Activated T-helper 1 cell treated with anti-CD3 and anti-CD28 coated beads, Interleukin-12 subunit alpha, Interleukin-12 subunit beta, Interleukin-2, Interleukin-4 antibody, amounts not matched to agents 30 ng/mL and 10 ng/mL and 1 ng/mL, durations not matched to agents 14 hours and 24 hours and 36 hours (primary cell): ENCODE measurements at regions not wholly inside any gene's neighbourhood (a gene's known extent, or its start where the extent isn't known, plus 50 kb on each side); places are given as distances from the start of the nearest gene placed in this dataset.
"Not testable (repeated sequence)": the region's sequence is repeated elsewhere in the genome, so short reads cannot be mapped to it uniquely, and the experiment has no call there.

Source experiments
- DNase-seq: peaks from one replicate; pipeline ENCODE4 v3.0.0; 2021; ENCODE audit warnings: low spot score
- H3K27ac Mint-ChIP-seq: one replicate; pipeline ENCODE4 v1.8.0; 2021; ENCODE audit warnings: mild to moderate bottlenecking, mixed read lengths
- H3K27me3 Mint-ChIP-seq: one replicate; pipeline ENCODE4 v1.8.0; 2022; ENCODE audit warnings: mild to moderate bottlenecking, moderate library complexity, mixed read lengths; ENCODE audit not compliant: insufficient read depth
- H3K36me3 Mint-ChIP-seq: one replicate; pipeline ENCODE4 v1.8.0; 2021; ENCODE audit warnings: low read depth, mixed read lengths
- H3K4me1 Mint-ChIP-seq: one replicate; pipeline ENCODE4 v1.8.0; 2021; ENCODE audit warnings: low read depth, mixed read lengths
- H3K4me3 Mint-ChIP-seq: one replicate; pipeline ENCODE4 v1.8.0; 2021; ENCODE audit warnings: mild to moderate bottlenecking, moderate library complexity, mixed read lengths
- H3K9me3 Mint-ChIP-seq: one replicate; pipeline ENCODE4 v1.8.0; 2021; ENCODE audit warnings: mixed read lengths
- intact Hi-C: fragments of 100-400 bp; cut with micrococcal nuclease; formaldehyde crosslinking; loops from one replicate; pipeline ENCODE4 v1.15.1; 2024

GRCh38 chr13:105672881-105673280 is 862.6 kb downstream of the EFNB2 start:
- H3K27ac Mint-ChIP-seq, result no peak overlapping the region
- H3K27me3 Mint-ChIP-seq, result no peaks in the 10 kb centered on the region
- no peak overlapping the region for H3K4me3 Mint-ChIP-seq
- DNase-seq, result no peak
- no peaks in the 10 kb centered on the region for H3K9me3 Mint-ChIP-seq
- intact Hi-C loops, result no loop called here
- H3K36me3 Mint-ChIP-seq, result no peaks in the 10 kb centered on the region
- no peaks in the 10 kb centered on the region for H3K4me1 Mint-ChIP-seq

- H3K4me3 Mint-ChIP-seq, intact Hi-C loops, H3K27ac Mint-ChIP-seq, H3K4me1 Mint-ChIP-seq, H3K27me3 Mint-ChIP-seq, H3K9me3 Mint-ChIP-seq, H3K36me3 Mint-ChIP-seq, DNase-seq: not testable (repeated sequence)
These were observed 864.3 kb downstream of the EFNB2 start for GRCh38 chr13:105671131-105671530.

- no peaks in the 10 kb centered on the region for H3K27me3 Mint-ChIP-seq
- no peaks in the 10 kb centered on the region for H3K36me3 Mint-ChIP-seq
- no peaks in the 10 kb centered on the region for H3K4me1 Mint-ChIP-seq
- H3K9me3 Mint-ChIP-seq, result no peaks in the 10 kb centered on the region
- DNase-seq, result no peak
- H3K27ac Mint-ChIP-seq, result no peak overlapping the region
- H3K4me3 Mint-ChIP-seq, result no peak overlapping the region
- intact Hi-C loops, result no loop called here
These were observed 865.1 kb downstream of the EFNB2 start for GRCh38 chr13:105670179-105670990.

- intact Hi-C loops, result no loop called here
- Mint-ChIP-seq H3K27me3 (no peaks in the 10 kb centered on the region), H3K27ac (no peak overlapping the region), H3K36me3 (no peaks in the 10 kb centered on the region), H3K4me1 (no peaks in the 10 kb centered on the region), H3K4me3 (no peak overlapping the region), H3K9me3 (no peaks in the 10 kb centered on the region)
- no peak for DNase-seq
These were observed 870.2 kb downstream of the EFNB2 start for GRCh38 chr13:105665284-105665683.

GRCh38 chr13:105663182-105663581 is 872.3 kb downstream of the EFNB2 start:
- Mint-ChIP-seq H3K4me1 (no peaks in the 10 kb centered on the region), H3K4me3 (no peak overlapping the region), H3K9me3 (no peaks in the 10 kb centered on the region), H3K27ac (no peak overlapping the region), H3K27me3 (no peaks in the 10 kb centered on the region), H3K36me3 (no peaks in the 10 kb centered on the region)
- intact Hi-C loops, result no loop called here
- DNase-seq, result no peak

GRCh38 chr13:105660561-105660960 is 874.9 kb downstream of the EFNB2 start:
- DNase-seq, result no peak
- Mint-ChIP-seq H3K9me3 (no peaks in the 10 kb centered on the region), H3K4me1 (no peaks in the 10 kb centered on the region), H3K4me3 (no peak overlapping the region), H3K27me3 (no peaks in the 10 kb centered on the region), H3K27ac (no peak overlapping the region), H3K36me3 (no peaks in the 10 kb centered on the region)
- intact Hi-C loops, result no loop called here

- no peaks in the 10 kb centered on the region for H3K36me3 Mint-ChIP-seq
- H3K27me3 Mint-ChIP-seq, result no peaks in the 10 kb centered on the region
- no peak overlapping the region for H3K4me3 Mint-ChIP-seq
- no peak for DNase-seq
- no peak overlapping the region for H3K27ac Mint-ChIP-seq
- intact Hi-C loops, result no loop called here
- no peaks in the 10 kb centered on the region for H3K4me1 Mint-ChIP-seq
- no peaks in the 10 kb centered on the region for H3K9me3 Mint-ChIP-seq
These were observed 877.0 kb downstream of the EFNB2 start for GRCh38 chr13:105658431-105658830.

GRCh38 chr13:105655046-105655445 is 880.4 kb downstream of the EFNB2 start:
- Mint-ChIP-seq H3K27me3 (no peaks in the 10 kb centered on the region), H3K9me3 (peaks cover under 1% of the 10 kb centered on the region), H3K27ac (no peak overlapping the region), H3K36me3 (no peaks in the 10 kb centered on the region), H3K4me3 (no peak overlapping the region), H3K4me1 (no peaks in the 10 kb centered on the region)
- intact Hi-C loops, result no loop called here
- DNase-seq, result no peak

- no peak overlapping the region for H3K27ac Mint-ChIP-seq
- DNase-seq, result no peak
- H3K9me3 Mint-ChIP-seq, result peaks cover 6% of the 10 kb centered on the region
- intact Hi-C loops, result no loop called here
- H3K4me1 Mint-ChIP-seq, result no peaks in the 10 kb centered on the region
- no peaks in the 10 kb centered on the region for H3K27me3 Mint-ChIP-seq
- no peak overlapping the region for H3K4me3 Mint-ChIP-seq
- no peaks in the 10 kb centered on the region for H3K36me3 Mint-ChIP-seq
These were observed 891.5 kb downstream of the EFNB2 start for GRCh38 chr13:105643966-105644365.

GRCh38 chr13:105642511-105642958 is 892.9 kb downstream of the EFNB2 start:
- no peak overlapping the region for H3K4me3 Mint-ChIP-seq
- no peak overlapping the region for H3K27ac Mint-ChIP-seq
- no peaks in the 10 kb centered on the region for H3K9me3 Mint-ChIP-seq
- intact Hi-C loops, result no loop called here
- no peaks in the 10 kb centered on the region for H3K27me3 Mint-ChIP-seq
- no peak for DNase-seq
- H3K4me1 Mint-ChIP-seq, result no peaks in the 10 kb centered on the region
- no peaks in the 10 kb centered on the region for H3K36me3 Mint-ChIP-seq

- intact Hi-C loops, result no loop called here
- Mint-ChIP-seq H3K4me3 (no peak overlapping the region), H3K27me3 (no peaks in the 10 kb centered on the region), H3K27ac (no peak overlapping the region), H3K36me3 (no peaks in the 10 kb centered on the region), H3K9me3 (no peaks in the 10 kb centered on the region), H3K4me1 (no peaks in the 10 kb centered on the region)
- DNase-seq, result no peak
These were observed 894.3 kb downstream of the EFNB2 start for GRCh38 chr13:105641121-105641520.

GRCh38 chr13:105638426-105638825 is 897.0 kb downstream of the EFNB2 start:
- H3K27ac Mint-ChIP-seq, result no peak overlapping the region
- H3K27me3 Mint-ChIP-seq, result no peaks in the 10 kb centered on the region
- no peak overlapping the region for H3K4me3 Mint-ChIP-seq
- H3K9me3 Mint-ChIP-seq, result no peaks in the 10 kb centered on the region
- intact Hi-C loops, result no loop called here
- no peaks in the 10 kb centered on the region for H3K4me1 Mint-ChIP-seq
- no peaks in the 10 kb centered on the region for H3K36me3 Mint-ChIP-seq
- no peak for DNase-seq

GRCh38 chr13:105634059-105634458 is 901.4 kb downstream of the EFNB2 start:
- no peak overlapping the region for H3K4me3 Mint-ChIP-seq
- H3K36me3 Mint-ChIP-seq, result no peaks in the 10 kb centered on the region
- intact Hi-C loops, result no loop called here

GRCh38 chr13:105630431-105630830 is 905.0 kb downstream of the EFNB2 start:
- Mint-ChIP-seq H3K4me1 (no peaks in the 10 kb centered on the region), H3K4me3 (no peak overlapping the region), H3K27ac (no peak overlapping the region), H3K36me3 (no peaks in the 10 kb centered on the region), H3K9me3 (no peaks in the 10 kb centered on the region), H3K27me3 (no peaks in the 10 kb centered on the region)
- intact Hi-C loops, result no loop called here
- DNase-seq, result no peak

More at GRCh38 chr13:105634059-105634458, 901.4 kb downstream of the EFNB2 start:
- no peak overlapping the region for H3K27ac Mint-ChIP-seq
- DNase-seq, result no peak
- H3K4me1 Mint-ChIP-seq, result no peaks in the 10 kb centered on the region
- H3K27me3 Mint-ChIP-seq, result no peaks in the 10 kb centered on the region
- no peaks in the 10 kb centered on the region for H3K9me3 Mint-ChIP-seq
